ENCODE measurements at regions not wholly inside any gene's neighbourhood (a gene's known extent, or its start where the extent isn't known, plus 50 kb on each side); places are given as distances from the start of the nearest gene placed in this dataset.
A peak's percentile ranks its signal among the peaks of the same experiment; 100 is the strongest.
"Not testable (repeated sequence)": the region's sequence is repeated elsewhere in the genome, so short reads cannot be mapped to it uniquely, and the experiment has no call there.

- H3K27me3 ChIP-seq (ENCODE audit: control insufficient read depth in 1 of 2, insufficient read depth in 2 of 2, low read length in 2 of 2); H3K4me3 ChIP-seq (ENCODE audit: low read length in 2 of 2); H3K9me3 ChIP-seq (ENCODE audit: control insufficient read depth in 2 of 2, low read length in 2 of 2); H3K4me1 ChIP-seq (ENCODE audit: control insufficient read depth, insufficient read depth, low read length); H3K36me3 ChIP-seq (ENCODE audit: control insufficient read depth in 2 of 2, insufficient read depth in 2 of 2, low read length in 2 of 2); H3K27ac ChIP-seq (ENCODE audit: low read length); H3K9ac ChIP-seq (ENCODE audit: low read length in 2 of 2): not testable (repeated sequence)
Measured at GRCh38 chr16:31692338-31692737, 164.6 kb downstream of the AHSP start.

DNA sequence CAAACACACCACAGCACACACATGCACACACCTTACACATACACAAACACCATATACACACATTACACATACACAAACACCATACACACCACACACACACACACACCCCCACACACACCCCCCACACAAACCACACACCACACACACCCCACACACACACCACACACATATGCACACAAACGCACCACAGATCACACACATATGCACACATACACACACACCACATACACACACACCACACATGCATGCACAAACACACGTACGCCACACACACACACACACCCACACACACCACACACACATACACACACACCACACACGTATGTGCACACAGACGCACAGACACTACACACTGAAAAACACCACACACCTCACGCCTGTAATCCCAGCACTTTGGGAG, 166.0 kb downstream of the AHSP start:
- Histone ChIP-seq H3K4me1 (ENCODE audit: control insufficient read depth, insufficient read depth, low read length) (no peaks in the 10 kb centered on the region), H3K4me3 (ENCODE audit: low read length in 2 of 2) (no peak overlapping the region), H3K36me3 (ENCODE audit: control insufficient read depth in 2 of 2, insufficient read depth in 2 of 2, low read length in 2 of 2) (no peaks in the 10 kb centered on the region), H3K9me3 (ENCODE audit: control insufficient read depth in 2 of 2, low read length in 2 of 2) (no peaks in the 10 kb centered on the region), H3K27me3 (ENCODE audit: control insufficient read depth in 1 of 2, insufficient read depth in 2 of 2, low read length in 2 of 2) (no peaks in the 10 kb centered on the region), H3K9ac (ENCODE audit: low read length in 2 of 2) (no peak overlapping the region), H3K27ac (ENCODE audit: low read length) (no peak overlapping the region)

- Histone ChIP-seq H3K27ac (ENCODE audit: low read length) (no peak overlapping the region), H3K4me1 (ENCODE audit: control insufficient read depth, insufficient read depth, low read length) (no peaks in the 10 kb centered on the region), H3K4me3 (ENCODE audit: low read length in 2 of 2) (no peak overlapping the region), H3K9ac (ENCODE audit: low read length in 2 of 2) (no peak overlapping the region), H3K36me3 (ENCODE audit: control insufficient read depth in 2 of 2, insufficient read depth in 2 of 2, low read length in 2 of 2) (no peaks in the 10 kb centered on the region), H3K9me3 (ENCODE audit: control insufficient read depth in 2 of 2, low read length in 2 of 2) (no peaks in the 10 kb centered on the region), H3K27me3 (ENCODE audit: control insufficient read depth in 1 of 2, insufficient read depth in 2 of 2, low read length in 2 of 2) (no peaks in the 10 kb centered on the region)
Measured at GRCh38 chr16:31694461-31694860, 166.8 kb downstream of the AHSP start.

GRCh38 chr16:31695667-31696066, 168.0 kb downstream of the AHSP start:
- H3K9ac ChIP-seq (ENCODE audit: low read length in 2 of 2) = no peak overlapping the region
- no peaks in the 10 kb centered on the region for H3K36me3 ChIP-seq (ENCODE audit: control insufficient read depth in 2 of 2, insufficient read depth in 2 of 2, low read length in 2 of 2)
- H3K27ac ChIP-seq (ENCODE audit: low read length) = no peak overlapping the region
- no peaks in the 10 kb centered on the region for H3K9me3 ChIP-seq (ENCODE audit: control insufficient read depth in 2 of 2, low read length in 2 of 2)
- no peak overlapping the region for H3K4me3 ChIP-seq (ENCODE audit: low read length in 2 of 2)
- H3K4me1 ChIP-seq (ENCODE audit: control insufficient read depth, insufficient read depth, low read length) = peaks cover 3% of the 10 kb centered on the region
- no peaks in the 10 kb centered on the region for H3K27me3 ChIP-seq (ENCODE audit: control insufficient read depth in 1 of 2, insufficient read depth in 2 of 2, low read length in 2 of 2)

DNA sequence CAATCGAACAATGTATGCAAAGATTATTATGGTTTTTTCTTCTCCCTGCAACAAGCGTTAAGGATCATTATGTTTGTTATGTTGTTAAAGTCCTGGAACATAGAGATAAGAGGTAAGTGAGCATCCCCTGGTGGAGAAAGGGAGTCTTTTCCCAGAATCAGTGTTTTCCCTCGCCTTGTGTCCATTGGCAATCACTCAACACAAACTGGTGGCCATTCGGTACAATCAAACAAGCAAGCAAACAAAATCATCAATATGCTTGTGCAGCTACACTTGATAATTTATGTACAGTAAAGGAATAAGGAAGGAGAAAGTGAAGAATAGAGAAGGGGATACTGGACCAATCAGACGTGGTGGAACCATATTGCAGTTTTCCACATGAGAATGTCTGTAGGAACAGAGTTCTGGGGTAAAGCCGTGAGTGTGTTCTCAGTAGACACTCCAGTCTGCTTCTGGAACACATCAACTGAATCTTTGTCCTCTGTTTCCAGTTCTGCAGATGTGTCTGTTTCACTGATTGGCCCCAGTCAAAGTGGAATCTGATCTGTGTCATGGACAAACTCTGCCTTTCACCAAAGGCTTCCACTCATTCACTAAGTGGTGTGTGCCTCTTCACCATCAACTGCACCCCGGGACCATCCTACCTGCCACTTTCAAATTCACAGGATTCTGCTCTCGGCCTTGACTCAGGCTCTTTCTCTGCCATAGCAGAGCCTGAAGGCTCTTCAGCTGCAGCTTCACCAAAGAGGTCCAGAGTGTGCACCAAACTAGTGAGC, 169.5 kb downstream of the AHSP start:
- Histone ChIP-seq H3K36me3 (ENCODE audit: control insufficient read depth in 2 of 2, insufficient read depth in 2 of 2, low read length in 2 of 2) (no peaks in the 10 kb centered on the region), H3K4me3 (ENCODE audit: low read length in 2 of 2) (no peak overlapping the region), H3K27me3 (ENCODE audit: control insufficient read depth in 1 of 2, insufficient read depth in 2 of 2, low read length in 2 of 2) (no peaks in the 10 kb centered on the region), H3K27ac (ENCODE audit: low read length) (no peak overlapping the region), H3K9me3 (ENCODE audit: control insufficient read depth in 2 of 2, low read length in 2 of 2) (no peaks in the 10 kb centered on the region), H3K4me1 (ENCODE audit: control insufficient read depth, insufficient read depth, low read length) (peaks cover 7% of the 10 kb centered on the region), H3K9ac (ENCODE audit: low read length in 2 of 2) (no peak overlapping the region)

- H3K36me3 ChIP-seq (ENCODE audit: control insufficient read depth in 2 of 2, insufficient read depth in 2 of 2, low read length in 2 of 2) = peaks cover 0 to 2% of the 10 kb centered on the region in 2 donors
- H3K4me3 ChIP-seq (ENCODE audit: low read length in 2 of 2) = no peak overlapping the region
- no peaks in the 10 kb centered on the region for H3K9me3 ChIP-seq (ENCODE audit: control insufficient read depth in 2 of 2, low read length in 2 of 2)
- no peaks in the 10 kb centered on the region for H3K27me3 ChIP-seq (ENCODE audit: control insufficient read depth in 1 of 2, insufficient read depth in 2 of 2, low read length in 2 of 2)
- H3K4me1 ChIP-seq (ENCODE audit: control insufficient read depth, insufficient read depth, low read length) = peaks cover 7% of the 10 kb centered on the region
- no peak overlapping the region for H3K27ac ChIP-seq (ENCODE audit: low read length)
- no peak overlapping the region for H3K9ac ChIP-seq (ENCODE audit: low read length in 2 of 2)
Measured at GRCh38 chr16:31697744-31698125, 170.0 kb downstream of the AHSP start.

DNA sequence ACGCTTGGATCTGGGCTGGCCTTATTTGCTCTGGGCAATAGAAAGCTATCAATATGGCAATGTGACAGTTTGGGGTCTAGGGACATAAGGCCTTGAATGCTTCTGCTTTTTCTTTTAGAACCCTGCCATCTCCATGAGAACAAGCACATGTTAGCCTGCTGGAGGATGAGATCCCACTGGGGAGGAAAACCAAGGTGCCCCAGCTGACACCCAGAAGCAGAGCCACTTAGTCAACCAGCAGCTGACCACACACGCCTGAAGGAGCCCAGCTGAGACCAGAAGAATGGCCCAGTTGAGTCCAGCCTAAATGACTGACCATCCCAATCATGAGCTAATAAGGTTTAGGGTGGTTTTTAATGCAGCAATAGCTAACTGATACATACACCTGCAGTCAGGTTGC, 171.2 kb downstream of the AHSP start:
- Histone ChIP-seq H3K27me3 (ENCODE audit: control insufficient read depth in 1 of 2, insufficient read depth in 2 of 2, low read length in 2 of 2) (no peaks in the 10 kb centered on the region), H3K27ac (ENCODE audit: low read length) (no peak overlapping the region), H3K9ac (ENCODE audit: low read length in 2 of 2) (no peak overlapping the region), H3K4me1 (ENCODE audit: control insufficient read depth, insufficient read depth, low read length) (peaks cover 7% of the 10 kb centered on the region), H3K4me3 (ENCODE audit: low read length in 2 of 2) (no peak overlapping the region), H3K9me3 (ENCODE audit: control insufficient read depth in 2 of 2, low read length in 2 of 2) (no peaks in the 10 kb centered on the region), H3K36me3 (ENCODE audit: control insufficient read depth in 2 of 2, insufficient read depth in 2 of 2, low read length in 2 of 2) (peaks cover 3 to 11% of the 10 kb centered on the region in 2 donors)

DNA sequence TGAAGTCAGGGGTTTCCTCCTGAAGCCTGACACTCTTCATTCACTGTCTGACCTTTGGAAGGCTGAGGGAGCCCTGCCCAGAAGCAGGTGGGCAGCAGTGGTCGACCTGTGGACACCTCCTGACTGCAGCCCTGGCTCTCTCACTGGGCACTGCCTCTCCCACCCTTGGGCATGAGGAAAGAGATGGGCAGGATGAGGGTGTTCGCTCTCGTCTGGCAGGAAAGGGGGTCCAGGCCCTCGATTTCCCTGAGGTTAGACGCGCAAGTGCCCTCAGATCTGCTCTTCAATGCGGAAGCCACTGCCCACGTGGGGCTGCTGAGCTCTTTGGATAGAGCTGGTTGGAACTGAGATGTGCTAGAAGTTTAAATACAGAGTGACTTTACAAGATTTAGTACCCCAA, 171.9 kb downstream of the AHSP start:
- Histone ChIP-seq H3K27me3 (ENCODE audit: control insufficient read depth in 1 of 2, insufficient read depth in 2 of 2, low read length in 2 of 2) (no peaks in the 10 kb centered on the region), H3K27ac (ENCODE audit: low read length) (no peak overlapping the region), H3K4me3 (ENCODE audit: low read length in 2 of 2) (no peak overlapping the region), H3K4me1 (ENCODE audit: control insufficient read depth, insufficient read depth, low read length) (peaks cover 7% of the 10 kb centered on the region), H3K9ac (ENCODE audit: low read length in 2 of 2) (no peak overlapping the region), H3K9me3 (ENCODE audit: control insufficient read depth in 2 of 2, low read length in 2 of 2) (no peaks in the 10 kb centered on the region), H3K36me3 (ENCODE audit: control insufficient read depth in 2 of 2, insufficient read depth in 2 of 2, low read length in 2 of 2) (peaks cover 3 to 17% of the 10 kb centered on the region in 2 donors)

DNA sequence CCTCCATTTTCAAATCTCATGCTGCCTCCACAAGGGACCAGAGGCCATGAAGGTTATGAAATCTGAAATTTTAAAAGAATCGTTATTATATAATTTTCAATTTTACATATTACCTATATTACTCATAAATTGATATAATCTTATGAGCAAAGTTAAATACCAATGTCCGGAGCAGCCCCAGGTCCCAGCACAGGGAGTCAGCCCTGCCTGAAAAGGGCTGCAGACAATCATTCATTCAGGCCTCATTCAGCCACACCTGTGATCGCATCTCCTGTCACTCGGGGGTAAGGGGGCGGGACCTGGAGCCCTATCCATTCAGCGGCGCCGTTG, 172.5 kb downstream of the AHSP start:
- Histone ChIP-seq H3K9ac (ENCODE audit: low read length in 2 of 2) (peak overlapping the region; percentile 83 to 89), H3K27ac (ENCODE audit: low read length) (no peak overlapping the region), H3K36me3 (ENCODE audit: control insufficient read depth in 2 of 2, insufficient read depth in 2 of 2, low read length in 2 of 2) (peaks cover 5 to 18% of the 10 kb centered on the region in 2 donors)

GRCh38 chr16:31700530-31701388, 172.8 kb upstream of the ZNF267 start:
- no peak overlapping the region for H3K27ac ChIP-seq (ENCODE audit: low read length)
- no peaks in the 10 kb centered on the region for H3K9me3 ChIP-seq (ENCODE audit: control insufficient read depth in 2 of 2, low read length in 2 of 2)
- peak overlapping the region; percentile 83 to 89 for H3K9ac ChIP-seq (ENCODE audit: low read length in 2 of 2)
- H3K4me3 ChIP-seq (ENCODE audit: low read length in 2 of 2) = peak overlapping the region; percentile 85 to 98
- H3K4me1 ChIP-seq (ENCODE audit: control insufficient read depth, insufficient read depth, low read length) = peaks cover 7% of the 10 kb centered on the region
- no peaks in the 10 kb centered on the region for H3K27me3 ChIP-seq (ENCODE audit: control insufficient read depth in 1 of 2, insufficient read depth in 2 of 2, low read length in 2 of 2)
- peaks cover 8 to 24% of the 10 kb centered on the region in 2 donors for H3K36me3 ChIP-seq (ENCODE audit: control insufficient read depth in 2 of 2, insufficient read depth in 2 of 2, low read length in 2 of 2)

More for the DNA sequence above, 172.5 kb downstream of the AHSP start:
- Histone ChIP-seq H3K4me3 (ENCODE audit: low read length in 2 of 2) (peak overlapping the region; percentile 85 to 98), H3K4me1 (ENCODE audit: control insufficient read depth, insufficient read depth, low read length) (peaks cover 7% of the 10 kb centered on the region), H3K27me3 (ENCODE audit: control insufficient read depth in 1 of 2, insufficient read depth in 2 of 2, low read length in 2 of 2) (no peaks in the 10 kb centered on the region), H3K9me3 (ENCODE audit: control insufficient read depth in 2 of 2, low read length in 2 of 2) (no peaks in the 10 kb centered on the region)

DNA sequence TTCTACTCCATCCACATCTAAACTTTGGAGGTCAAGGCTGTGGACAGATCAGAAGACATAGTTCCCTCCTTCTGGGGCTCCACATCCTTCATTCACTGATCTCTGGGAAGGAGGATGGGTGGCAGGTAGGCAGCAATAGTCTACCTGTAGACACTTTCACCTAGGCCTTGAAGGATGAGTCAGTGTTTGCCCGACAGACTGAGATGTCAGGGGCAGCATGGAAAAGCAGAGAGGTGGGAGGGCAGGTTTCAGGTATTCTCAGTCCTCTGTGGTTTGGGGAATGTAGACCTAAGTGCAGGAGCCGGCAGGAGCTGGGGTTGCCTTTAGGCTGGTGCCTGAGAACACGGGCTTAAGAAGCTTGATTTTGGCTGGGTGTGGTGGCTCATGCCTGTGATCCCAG, 171.9 kb upstream of the ZNF267 start:
- no peaks in the 10 kb centered on the region for H3K9me3 ChIP-seq (ENCODE audit: control insufficient read depth in 2 of 2, low read length in 2 of 2)
- H3K36me3 ChIP-seq (ENCODE audit: control insufficient read depth in 2 of 2, insufficient read depth in 2 of 2, low read length in 2 of 2) = peaks cover 12 to 27% of the 10 kb centered on the region in 2 donors
- H3K4me3 ChIP-seq (ENCODE audit: low read length in 2 of 2) = peak overlapping the region in 1 of 2 donors; percentile 85
- peak overlapping the region in 1 of 2 donors; percentile 89 for H3K9ac ChIP-seq (ENCODE audit: low read length in 2 of 2)
- no peak overlapping the region for H3K27ac ChIP-seq (ENCODE audit: low read length)
- H3K27me3 ChIP-seq (ENCODE audit: control insufficient read depth in 1 of 2, insufficient read depth in 2 of 2, low read length in 2 of 2) = no peaks in the 10 kb centered on the region
- peaks cover 7% of the 10 kb centered on the region for H3K4me1 ChIP-seq (ENCODE audit: control insufficient read depth, insufficient read depth, low read length)
